SJCRH30 (cell line): ENCODE measurements at regions not wholly inside any gene's neighbourhood (a gene's known extent, or its start where the extent isn't known, plus 50 kb on each side); places are given as distances from the start of the nearest gene placed in this dataset.

Experiments used
- DNase-seq, 2 experiments: peaks; one replicate each; pipeline ENCODE4 v3.0.0-alpha.2; 2015 to 2020
- H3K27ac ChIP-seq: fragments of 250-450 bp; sonication (Bioruptor Pico); 2 replicates; pipeline ENCODE4 v1.5.1; 2020; ENCODE audit warnings: mild to moderate bottlenecking, moderate library complexity
- H3K27me3 ChIP-seq: fragments of 250-450 bp; sonication (Bioruptor Pico); 2 replicates; pipeline ENCODE4 v1.5.1; 2020; ENCODE audit warnings: mild to moderate bottlenecking, moderate library complexity
- H3K36me3 ChIP-seq: fragments of 250-450 bp; sonication (Bioruptor Pico); 2 replicates; pipeline ENCODE4 v1.5.1; 2020; ENCODE audit warnings: mild to moderate bottlenecking, moderate library complexity
- H3K4me1 ChIP-seq: fragments of 250-450 bp; sonication (Bioruptor Pico); 2 replicates; pipeline ENCODE4 v1.5.1; 2020; ENCODE audit warnings: mild to moderate bottlenecking, moderate library complexity
- H3K4me3 ChIP-seq: fragments of 250-450 bp; sonication (Bioruptor Pico); 2 replicates; pipeline ENCODE4 v1.5.1; 2020; ENCODE audit warnings: mild to moderate bottlenecking, moderate library complexity
- H3K9me3 ChIP-seq: fragments of 250-450 bp; sonication (Bioruptor Pico); replicated peaks from 2 replicates; pipeline ENCODE4 v1.5.1; 2020; ENCODE audit warnings: mild to moderate bottlenecking, moderate library complexity

GRCh38 chr16:85275533-85276249, 163.4 kb upstream of the CIBAR2 start:
- Histone ChIP-seq H3K27me3 (no peaks in the 10 kb centered on the region), H3K36me3 (no peaks in the 10 kb centered on the region), H3K27ac (no peak overlapping the region), H3K4me3 (no peak overlapping the region), H3K4me1 (peaks cover 11% of the 10 kb centered on the region), H3K9me3 (no peaks in the 10 kb centered on the region)
- DNase-seq, result peak; percentile 62 to 77

- no peak overlapping the region for H3K27ac ChIP-seq
- H3K4me3 ChIP-seq, result no peak overlapping the region
- H3K27me3 ChIP-seq, result no peaks in the 10 kb centered on the region
- DNase-seq, result no peak
- no peaks in the 10 kb centered on the region for H3K36me3 ChIP-seq
- H3K4me1 ChIP-seq, result peaks cover 11% of the 10 kb centered on the region
- no peaks in the 10 kb centered on the region for H3K9me3 ChIP-seq
These were observed 164.0 kb upstream of the CIBAR2 start for GRCh38 chr16:85276258-85276657.

GRCh38 chr16:85276721-85277120, 164.4 kb upstream of the CIBAR2 start:
- Histone ChIP-seq H3K4me3 (no peak overlapping the region), H3K27ac (no peak overlapping the region), H3K9me3 (no peaks in the 10 kb centered on the region), H3K27me3 (no peaks in the 10 kb centered on the region), H3K36me3 (no peaks in the 10 kb centered on the region), H3K4me1 (peaks cover 11% of the 10 kb centered on the region)
- peak in 1 of 2 experiments; percentile 19 for DNase-seq

- Histone ChIP-seq H3K4me1 (peaks cover 11% of the 10 kb centered on the region), H3K9me3 (no peaks in the 10 kb centered on the region), H3K27ac (no peak overlapping the region), H3K4me3 (no peak overlapping the region), H3K36me3 (no peaks in the 10 kb centered on the region), H3K27me3 (no peaks in the 10 kb centered on the region)
- no peak for DNase-seq
These were observed 166.6 kb upstream of the CIBAR2 start for GRCh38 chr16:85278839-85279238.

- DNase-seq, result no peak
- H3K4me1 ChIP-seq, result peaks cover 11% of the 10 kb centered on the region
- H3K27me3 ChIP-seq, result no peaks in the 10 kb centered on the region
- H3K27ac ChIP-seq, result no peak overlapping the region
- no peaks in the 10 kb centered on the region for H3K9me3 ChIP-seq
- H3K4me3 ChIP-seq, result no peak overlapping the region
- H3K36me3 ChIP-seq, result no peaks in the 10 kb centered on the region
These were observed 167.1 kb upstream of the CIBAR2 start for GRCh38 chr16:85279402-85279801.

GRCh38 chr16:85279825-85280545, 167.7 kb upstream of the CIBAR2 start:
- Histone ChIP-seq H3K27ac (no peak overlapping the region), H3K4me1 (peaks cover 13% of the 10 kb centered on the region), H3K4me3 (no peak overlapping the region)

GRCh38 chr16:85281181-85281580, 168.9 kb upstream of the CIBAR2 start:
- no peak overlapping the region for H3K4me3 ChIP-seq
- H3K9me3 ChIP-seq, result no peaks in the 10 kb centered on the region
- no peaks in the 10 kb centered on the region for H3K36me3 ChIP-seq
- H3K27ac ChIP-seq, result no peak overlapping the region
- peaks cover 12% of the 10 kb centered on the region for H3K4me1 ChIP-seq
- H3K27me3 ChIP-seq, result no peaks in the 10 kb centered on the region
- DNase-seq, result no peak

More at GRCh38 chr16:85279825-85280545, 167.7 kb upstream of the CIBAR2 start:
- no peaks in the 10 kb centered on the region for H3K9me3 ChIP-seq
- DNase-seq, result no peak
- no peaks in the 10 kb centered on the region for H3K36me3 ChIP-seq
- no peaks in the 10 kb centered on the region for H3K27me3 ChIP-seq

- Histone ChIP-seq H3K27ac (no peak overlapping the region), H3K27me3 (no peaks in the 10 kb centered on the region), H3K36me3 (no peaks in the 10 kb centered on the region), H3K4me1 (peaks cover 26% of the 10 kb centered on the region), H3K9me3 (no peaks in the 10 kb centered on the region), H3K4me3 (no peak overlapping the region)
- DNase-seq, result no peak
These were observed 170.6 kb upstream of the CIBAR2 start for GRCh38 chr16:85282842-85283241.

- Histone ChIP-seq H3K36me3 (no peaks in the 10 kb centered on the region), H3K9me3 (no peaks in the 10 kb centered on the region), H3K27ac (peak overlapping the region; percentile 35; the same call in 1 of the 2 replicates), H3K4me3 (no peak overlapping the region), H3K27me3 (no peaks in the 10 kb centered on the region), H3K4me1 (peaks cover 31% of the 10 kb centered on the region)
- no peak for DNase-seq
These were observed 171.2 kb upstream of the CIBAR2 start for GRCh38 chr16:85283305-85284050.

GRCh38 chr16:85284141-85284817, 172.0 kb upstream of the CIBAR2 start:
- Histone ChIP-seq H3K27me3 (no peaks in the 10 kb centered on the region), H3K36me3 (no peaks in the 10 kb centered on the region), H3K27ac (peak overlapping the region; percentile 35), H3K9me3 (no peaks in the 10 kb centered on the region), H3K4me3 (no peak overlapping the region), H3K4me1 (peaks cover 39% of the 10 kb centered on the region)
- DNase-seq, result peak; percentile 55 to 64

- DNase-seq, result no peak
- Histone ChIP-seq H3K4me1 (peaks cover 51% of the 10 kb centered on the region), H3K27me3 (no peaks in the 10 kb centered on the region), H3K9me3 (no peaks in the 10 kb centered on the region), H3K4me3 (no peak overlapping the region), H3K36me3 (no peaks in the 10 kb centered on the region), H3K27ac (peak overlapping the region; percentile 82)
These were observed 173.4 kb upstream of the CIBAR2 start for GRCh38 chr16:85285681-85286065.

- peak overlapping the region; percentile 82 for H3K27ac ChIP-seq
- DNase-seq, result peak; percentile 49 to 65
- peak overlapping the region; percentile 31 for H3K4me3 ChIP-seq
These were observed 174.0 kb upstream of the CIBAR2 start for GRCh38 chr16:85286066-85286831.

GRCh38 chr16:85286951-85287814, 174.9 kb upstream of the CIBAR2 start:
- no peaks in the 10 kb centered on the region for H3K9me3 ChIP-seq
- H3K27me3 ChIP-seq, result no peaks in the 10 kb centered on the region
- H3K36me3 ChIP-seq, result no peaks in the 10 kb centered on the region
- peaks cover 63% of the 10 kb centered on the region for H3K4me1 ChIP-seq
- peak; percentile 88 for DNase-seq
- peak overlapping the region; percentile 82 for H3K27ac ChIP-seq
- peak overlapping the region; percentile 31 for H3K4me3 ChIP-seq

More at GRCh38 chr16:85286066-85286831, 174.0 kb upstream of the CIBAR2 start:
- Histone ChIP-seq H3K9me3 (no peaks in the 10 kb centered on the region), H3K27me3 (no peaks in the 10 kb centered on the region), H3K4me1 (peaks cover 56% of the 10 kb centered on the region), H3K36me3 (no peaks in the 10 kb centered on the region)
